GM12891 (cell line): ENCODE measurements at regions not wholly inside any gene's neighbourhood (a gene's known extent, or its start where the extent isn't known, plus 50 kb on each side); places are given as distances from the start of the nearest gene placed in this dataset.

Source experiments
- DNase-seq: peaks from one replicate; pipeline ENCODE4 v3.0.0; 2011; ENCODE audit warnings: low spot score; ENCODE audit not compliant: insufficient read length
- FAIRE-seq: peaks from 2 replicates; lab custom pipeline; 2011; peaks lifted over from hg19 to GRCh38; lab: Jason Lieb, UNC
- PAX5 ChIP-seq: IDR thresholded peaks from 2 replicates; pipeline ENCODE4 v1.6.1; 2011; ENCODE audit warnings: low read length, moderate library complexity, mild to moderate bottlenecking; ENCODE audit not compliant: insufficient read depth, severe bottlenecking
- POLR2A ChIP-seq: IDR thresholded peaks from 2 replicates; pipeline ENCODE4 v1.6.1; 2011; ENCODE audit warnings: low read depth, low read length, control low read depth
- POLR2AphosphoS5 ChIP-seq: IDR thresholded peaks from 2 replicates; pipeline ENCODE4 v1.6.1; 2011; ENCODE audit warnings: low read depth, low read length, control low read depth
- POU2F2 ChIP-seq: IDR thresholded peaks from 2 replicates; pipeline ENCODE4 v1.6.1; 2011; ENCODE audit warnings: low read depth, mild to moderate bottlenecking, control low read depth, low read length, moderate library complexity
- SPI1 ChIP-seq: IDR thresholded peaks from 2 replicates; pipeline ENCODE4 v1.6.1; 2011; ENCODE audit warnings: low read depth, low read length, control low read depth
- TAF1 ChIP-seq: IDR thresholded peaks from 2 replicates; pipeline ENCODE4 v1.6.1; 2011; ENCODE audit warnings: low read depth, low read length, control low read depth

DNA sequence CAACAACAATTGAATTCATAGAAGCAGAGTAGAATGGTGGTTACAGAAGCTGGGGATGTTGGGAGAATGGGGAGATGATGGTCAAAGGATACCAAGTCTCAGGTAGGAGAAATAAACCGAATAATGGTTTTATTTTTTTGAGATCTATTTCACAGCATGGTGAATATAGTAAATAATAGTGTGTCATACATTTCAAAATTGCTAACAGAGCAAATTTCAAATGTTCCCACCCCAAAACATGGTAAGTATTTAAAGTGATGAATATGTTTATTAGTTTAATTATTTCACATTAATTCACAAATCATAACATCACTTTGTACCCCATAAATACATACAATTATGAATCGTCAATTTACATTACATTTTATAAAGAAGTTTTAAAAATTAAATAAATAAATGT, 72.7 kb upstream of the ATG10 start:
- FAIRE-seq (no peak), DNase-seq (no peak)
- TF ChIP-seq TAF1, result no peak
- no peak for TF ChIP-seq PAX5
- no peak for TF ChIP-seq SPI1
- no peak for TF ChIP-seq POLR2A
- TF ChIP-seq POLR2AphosphoS5, result no peak
- TF ChIP-seq POU2F2, result no peak

DNA sequence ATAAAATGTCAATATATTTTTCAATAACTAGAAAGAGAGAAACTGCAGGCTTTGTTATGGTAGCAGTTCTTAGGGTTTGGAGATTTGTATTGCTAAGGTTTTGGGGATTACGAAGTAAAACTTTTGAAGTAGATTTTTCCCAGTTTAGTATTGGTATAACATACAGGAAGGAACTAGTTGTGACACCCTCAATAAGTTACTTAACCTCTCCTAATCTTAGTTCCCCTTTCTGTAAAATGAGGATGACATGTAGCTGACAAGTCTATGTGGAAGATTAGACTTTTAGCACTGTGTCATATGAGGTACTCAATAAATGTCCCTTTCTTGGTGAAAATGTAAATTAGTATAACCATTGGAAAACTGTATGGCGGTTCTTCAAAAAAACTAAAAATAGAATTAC, 73.4 kb upstream of the ATG10 start:
- no peak for TF ChIP-seq PAX5
- TF ChIP-seq POLR2A, result no peak
- no peak for TF ChIP-seq POLR2AphosphoS5
- no peak for TF ChIP-seq POU2F2
- FAIRE-seq, result peak; percentile 16

DNA sequence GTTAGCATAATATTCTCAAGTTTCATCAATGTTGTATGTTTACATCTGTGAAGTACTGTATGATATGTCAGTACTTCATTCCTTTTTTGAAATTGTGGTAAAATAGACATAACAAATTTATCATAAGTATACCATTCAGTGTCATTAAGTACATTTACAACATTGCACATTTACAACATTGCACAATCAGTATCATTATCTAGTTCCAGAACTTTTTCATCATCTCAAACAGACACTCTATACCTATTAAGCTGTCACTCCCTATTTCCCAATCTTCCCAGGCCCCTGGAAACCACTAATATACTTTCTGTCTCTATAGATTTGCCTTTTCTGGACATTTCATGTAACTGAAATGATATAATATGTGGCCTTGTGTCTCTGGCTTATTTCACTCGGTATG, 75.1 kb upstream of the ATG10 start:
- FAIRE-seq (no peak), DNase-seq (no peak)
- TF ChIP-seq POLR2A (no peak), TAF1 (no peak), PAX5 (no peak)

More for the DNA sequence above, 73.4 kb upstream of the ATG10 start:
- no peak for DNase-seq

DNA sequence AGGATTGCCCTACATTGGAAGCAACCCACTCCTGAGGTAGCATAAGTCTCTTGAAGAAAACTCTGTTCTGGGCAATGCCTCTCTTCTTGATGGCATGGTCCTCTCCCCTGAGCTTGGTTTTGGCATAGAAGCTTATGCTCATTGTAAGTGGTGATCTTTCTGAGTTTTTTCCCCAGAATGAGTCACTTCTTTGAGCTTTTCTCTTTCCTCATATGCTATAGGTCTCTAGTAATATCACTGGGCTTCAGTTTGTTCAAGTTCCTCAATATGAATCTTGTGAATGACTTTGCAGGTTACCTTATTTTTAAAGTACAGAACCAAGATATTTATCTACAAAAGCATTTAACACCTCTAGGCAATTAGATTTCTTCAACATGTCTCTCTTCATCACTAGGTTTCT, 76.5 kb upstream of the ATG10 start:
- TF ChIP-seq TAF1 (no peak), POU2F2 (no peak), POLR2A (no peak), SPI1 (no peak), PAX5 (no peak), POLR2AphosphoS5 (no peak)
- FAIRE-seq, result no peak
- no peak for DNase-seq

DNA sequence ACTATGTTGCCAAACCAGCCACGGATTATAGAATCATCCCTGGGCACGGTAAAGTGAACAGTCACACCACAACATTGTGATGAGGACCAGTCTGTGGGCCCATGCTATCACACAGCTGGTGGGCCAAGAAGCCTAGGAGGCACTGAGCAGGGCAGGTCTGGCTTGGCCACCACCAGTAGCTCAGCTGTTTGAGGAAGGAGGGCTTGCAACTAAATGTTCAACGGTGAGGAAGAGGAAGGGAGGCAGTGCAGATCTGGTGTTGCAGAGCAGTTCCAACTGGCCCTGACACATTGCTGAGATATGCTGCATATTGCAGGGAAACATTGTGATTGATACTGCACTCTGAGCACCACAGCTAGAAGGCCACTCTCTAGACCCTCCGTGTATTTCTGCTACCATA, 77.9 kb upstream of the ATG10 start:
- DNase-seq, result no peak
- TF ChIP-seq POLR2A, result no peak
- TF ChIP-seq POLR2AphosphoS5, result no peak
- TF ChIP-seq POU2F2, result no peak
- FAIRE-seq, result no peak

DNA sequence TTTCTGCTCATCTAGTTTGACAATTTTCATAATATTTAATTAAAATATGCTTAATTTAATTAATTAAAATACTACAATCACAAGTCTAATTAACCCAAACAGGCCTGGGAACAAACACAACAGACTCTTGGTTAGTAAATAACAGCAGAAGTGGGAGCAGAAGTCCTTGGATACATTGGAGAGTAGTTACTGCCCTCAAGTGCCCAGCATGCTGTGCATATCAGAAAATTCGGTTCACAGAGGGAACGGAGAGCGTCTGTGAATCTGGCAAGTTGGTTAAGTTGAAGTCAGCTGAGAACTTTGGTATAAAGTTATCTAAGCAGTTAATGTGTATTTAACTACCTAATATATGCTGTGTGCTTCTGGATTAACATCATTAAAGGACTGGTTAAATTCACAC, 87.0 kb upstream of the ATG10 start:
- DNase-seq (no peak), FAIRE-seq (no peak)
- no peak for TF ChIP-seq POU2F2
- no peak for TF ChIP-seq POLR2A
- TF ChIP-seq POLR2AphosphoS5, result no peak
- TF ChIP-seq PAX5, result no peak
- TF ChIP-seq SPI1, result no peak
- no peak for TF ChIP-seq TAF1

DNA sequence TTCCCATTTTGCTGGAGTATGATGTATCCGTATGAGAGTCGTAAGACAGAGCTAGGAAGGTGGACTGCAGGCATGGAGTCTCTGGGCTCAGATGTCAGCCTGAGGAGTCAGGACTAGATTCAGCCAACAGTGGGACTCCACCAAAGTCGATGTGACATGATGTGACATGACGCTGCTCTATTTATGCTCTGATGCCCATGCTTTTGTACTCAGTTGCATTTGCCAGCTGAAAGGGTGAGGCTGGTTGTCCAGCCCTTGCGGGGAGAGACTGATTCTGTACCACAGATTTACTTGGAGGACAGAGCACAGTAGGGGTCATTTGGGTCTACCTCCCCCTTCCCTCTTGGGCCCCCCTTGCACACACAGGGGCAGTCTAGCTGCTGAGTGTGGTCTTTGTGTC, 88.5 kb upstream of the ATG10 start:
- TF ChIP-seq POLR2A (no peak), TAF1 (no peak), POLR2AphosphoS5 (no peak), POU2F2 (no peak), SPI1 (no peak), PAX5 (no peak)
- no peak for DNase-seq
- FAIRE-seq, result no peak

DNA sequence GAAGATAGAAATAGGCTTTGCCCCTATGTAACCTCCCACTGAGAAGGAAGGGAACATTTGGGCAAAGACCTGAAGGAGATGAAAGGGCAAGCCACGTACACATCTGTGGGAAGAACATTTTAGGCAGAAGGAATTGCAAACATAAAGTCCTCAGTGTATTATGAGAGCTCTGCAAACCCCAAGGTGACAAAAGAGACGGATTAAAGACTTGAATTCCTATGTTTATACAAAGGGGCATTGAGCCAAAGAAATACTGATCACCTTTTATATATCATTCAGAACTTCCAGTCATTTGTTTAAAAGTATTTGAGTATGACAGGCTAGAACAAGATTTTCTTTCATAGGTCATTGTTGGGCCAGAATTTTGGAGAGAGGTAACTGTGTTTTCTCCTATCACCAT, 90.2 kb upstream of the ATG10 start:
- no peak for FAIRE-seq
- no peak for DNase-seq
- no peak for TF ChIP-seq POU2F2

DNA sequence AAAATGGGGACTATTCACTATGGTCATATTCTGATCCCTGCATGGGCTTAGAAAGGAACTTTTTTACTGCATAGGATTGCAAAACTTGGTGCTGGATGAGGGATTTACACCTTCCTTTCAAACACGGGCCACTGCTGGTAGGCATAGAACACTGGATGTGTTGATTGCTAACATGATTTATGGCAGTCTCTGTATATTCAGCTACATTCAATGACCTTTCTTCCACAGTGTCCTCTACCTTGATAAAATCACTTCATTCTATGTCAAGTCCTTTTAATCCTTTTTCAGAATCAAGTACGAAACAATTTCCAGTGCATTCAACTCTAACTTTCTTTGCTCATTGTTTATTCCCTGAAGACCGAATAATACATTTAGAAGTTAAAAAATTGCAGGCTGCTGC, 91.9 kb upstream of the ATG10 start:
- FAIRE-seq (no peak), DNase-seq (no peak)
- TF ChIP-seq TAF1 (no peak), SPI1 (no peak), POU2F2 (no peak), PAX5 (no peak), POLR2A (no peak), POLR2AphosphoS5 (no peak)

DNA sequence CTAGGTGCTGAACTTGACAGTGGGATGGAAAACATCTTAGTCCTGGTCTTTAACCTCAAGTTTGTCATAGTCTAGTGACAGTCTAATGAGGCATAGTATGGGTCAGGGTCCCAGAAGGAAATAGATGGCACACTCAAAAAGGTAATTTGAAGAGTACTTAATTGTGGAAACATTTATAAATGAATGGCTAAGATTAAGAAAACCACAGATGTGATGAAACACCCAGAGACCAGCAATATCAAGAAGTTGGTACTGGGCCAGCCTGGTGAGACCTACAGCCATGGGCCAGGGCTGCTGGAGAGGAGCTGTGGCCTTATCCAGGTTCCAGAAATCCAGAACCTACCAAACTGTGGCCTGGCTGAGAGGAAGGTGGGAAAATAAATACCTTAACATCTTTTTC, 93.5 kb upstream of the ATG10 start:
- TF ChIP-seq POU2F2, result no peak
- TF ChIP-seq SPI1, result no peak
- no peak for TF ChIP-seq POLR2A
- no peak for TF ChIP-seq TAF1
- no peak for TF ChIP-seq PAX5
- no peak for TF ChIP-seq POLR2AphosphoS5
- FAIRE-seq (no peak), DNase-seq (no peak)

DNA sequence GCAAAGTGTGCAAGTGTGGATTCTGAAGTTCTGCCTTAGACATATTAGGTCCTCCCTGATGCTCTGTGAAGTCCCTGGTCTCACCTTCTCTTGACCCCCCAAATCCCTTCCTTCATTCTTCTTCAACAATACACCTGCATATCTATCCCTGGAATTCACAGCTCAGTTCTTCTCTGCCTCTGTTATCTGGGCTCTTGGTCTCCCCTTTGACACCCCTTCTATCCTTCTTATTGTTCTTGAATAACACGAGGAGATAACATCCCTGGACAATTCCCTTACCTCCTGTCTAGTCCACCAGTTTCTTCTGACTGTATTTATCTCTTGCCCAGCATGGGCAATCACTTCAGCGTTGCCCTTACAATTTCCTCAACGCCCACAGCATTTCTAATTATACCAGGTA, 104.8 kb upstream of the ATG10 start:
- no peak for TF ChIP-seq POU2F2
- TF ChIP-seq POLR2A, result no peak
- no peak for TF ChIP-seq POLR2AphosphoS5
- no peak for TF ChIP-seq PAX5
- TF ChIP-seq SPI1, result no peak
- TF ChIP-seq TAF1, result no peak
- DNase-seq, result no peak
- peak; percentile 23 for FAIRE-seq
